Coronary artery (tissue), 2 donors: ENCODE measurements at regions not wholly inside any gene's neighbourhood (a gene's known extent, or its start where the extent isn't known, plus 50 kb on each side); places are given as distances from the start of the nearest gene placed in this dataset.

Experiments
- DNase-seq: peaks from one replicate; pipeline ENCODE4 v3.0.0-alpha.2; 2017; ENCODE audit warnings: low spot score
- H3K27ac ChIP-seq, 2 donors: fragments of 200-600 bp; sonication (generic); one replicate each; pipeline ENCODE4 v1.5.1; 2016 to 2019
- H3K4me3 ChIP-seq: fragments of 200-600 bp; sonication (generic); 2 replicates; pipeline ENCODE4 v1.5.1; 2016; ENCODE audit warnings: mild to moderate bottlenecking, moderate library complexity
- TF ChIP-seq, protein P1 (sequence below): fragments of 200-600 bp; sonication (generic); IDR thresholded peaks from one replicate; pipeline ENCODE4 v1.5.1; 2019; ENCODE audit warnings: antibody characterized with exemption

DNA sequence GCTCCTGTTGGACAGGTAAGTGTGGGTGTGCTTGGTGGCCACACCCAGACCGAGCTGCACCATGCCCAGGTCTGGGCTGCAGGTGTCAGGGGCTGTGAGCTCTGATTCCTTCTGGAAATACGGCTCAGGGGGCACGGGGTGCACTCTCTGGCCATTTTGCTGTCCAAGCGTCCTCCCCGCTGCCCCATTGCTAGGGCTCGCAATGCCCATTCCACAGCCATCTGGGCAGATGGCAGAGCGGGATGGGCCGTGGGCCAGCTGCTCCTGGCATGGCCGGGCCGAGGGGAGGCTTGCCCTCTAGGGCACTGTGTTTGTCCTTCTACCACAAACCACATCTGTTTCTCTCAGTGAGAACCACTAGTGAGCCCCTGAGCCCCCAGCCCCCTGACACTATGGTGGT lies 67.9 kb upstream of the RXRA start:
- Histone ChIP-seq H3K27ac (no peak overlapping the region), H3K4me3 (no peak overlapping the region)
- no peak for DNase-seq
- TF ChIP-seq, protein P1, sequence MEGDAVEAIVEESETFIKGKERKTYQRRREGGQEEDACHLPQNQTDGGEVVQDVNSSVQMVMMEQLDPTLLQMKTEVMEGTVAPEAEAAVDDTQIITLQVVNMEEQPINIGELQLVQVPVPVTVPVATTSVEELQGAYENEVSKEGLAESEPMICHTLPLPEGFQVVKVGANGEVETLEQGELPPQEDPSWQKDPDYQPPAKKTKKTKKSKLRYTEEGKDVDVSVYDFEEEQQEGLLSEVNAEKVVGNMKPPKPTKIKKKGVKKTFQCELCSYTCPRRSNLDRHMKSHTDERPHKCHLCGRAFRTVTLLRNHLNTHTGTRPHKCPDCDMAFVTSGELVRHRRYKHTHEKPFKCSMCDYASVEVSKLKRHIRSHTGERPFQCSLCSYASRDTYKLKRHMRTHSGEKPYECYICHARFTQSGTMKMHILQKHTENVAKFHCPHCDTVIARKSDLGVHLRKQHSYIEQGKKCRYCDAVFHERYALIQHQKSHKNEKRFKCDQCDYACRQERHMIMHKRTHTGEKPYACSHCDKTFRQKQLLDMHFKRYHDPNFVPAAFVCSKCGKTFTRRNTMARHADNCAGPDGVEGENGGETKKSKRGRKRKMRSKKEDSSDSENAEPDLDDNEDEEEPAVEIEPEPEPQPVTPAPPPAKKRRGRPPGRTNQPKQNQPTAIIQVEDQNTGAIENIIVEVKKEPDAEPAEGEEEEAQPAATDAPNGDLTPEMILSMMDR = no peak

DNA sequence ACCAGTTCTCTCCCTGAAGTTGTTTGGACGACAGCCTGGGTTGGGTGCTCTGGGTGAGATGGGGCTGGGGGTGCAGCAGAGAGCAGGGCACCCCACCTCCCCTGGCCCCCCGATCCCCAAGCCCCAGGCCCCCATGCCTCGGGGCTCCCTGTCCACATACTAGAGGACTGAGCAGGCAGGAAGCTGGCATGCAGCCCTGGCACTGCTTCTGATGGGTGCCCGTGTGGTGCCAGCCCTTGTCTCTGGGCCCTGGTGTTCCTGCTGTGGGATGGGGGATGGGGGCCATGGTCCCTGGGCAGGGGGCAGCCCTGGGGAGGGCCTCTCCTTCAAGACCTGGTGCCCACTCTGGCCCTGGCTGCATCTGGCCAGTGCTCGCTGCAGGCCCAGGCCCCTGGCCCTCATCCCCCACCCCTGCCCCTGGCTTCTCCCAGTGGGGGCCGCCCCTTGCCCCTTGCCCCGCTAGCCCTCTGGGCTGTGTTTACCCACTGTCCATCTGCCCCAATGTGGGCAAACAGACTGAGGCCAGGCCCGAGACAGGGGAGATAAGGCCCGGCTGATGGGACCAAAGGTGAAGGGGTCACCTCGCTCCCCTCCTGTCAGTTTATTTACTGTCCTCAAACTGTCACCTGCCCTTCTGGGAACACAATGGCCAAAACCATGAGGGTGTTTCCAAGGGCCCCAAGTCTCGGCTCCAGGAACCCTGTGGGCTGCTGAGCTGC lies 67.3 kb upstream of the RXRA start:
- Histone ChIP-seq H3K27ac (no peak overlapping the region), H3K4me3 (no peak overlapping the region)
- DNase-seq = no peak
- TF ChIP-seq, protein P1 = no peak

DNA sequence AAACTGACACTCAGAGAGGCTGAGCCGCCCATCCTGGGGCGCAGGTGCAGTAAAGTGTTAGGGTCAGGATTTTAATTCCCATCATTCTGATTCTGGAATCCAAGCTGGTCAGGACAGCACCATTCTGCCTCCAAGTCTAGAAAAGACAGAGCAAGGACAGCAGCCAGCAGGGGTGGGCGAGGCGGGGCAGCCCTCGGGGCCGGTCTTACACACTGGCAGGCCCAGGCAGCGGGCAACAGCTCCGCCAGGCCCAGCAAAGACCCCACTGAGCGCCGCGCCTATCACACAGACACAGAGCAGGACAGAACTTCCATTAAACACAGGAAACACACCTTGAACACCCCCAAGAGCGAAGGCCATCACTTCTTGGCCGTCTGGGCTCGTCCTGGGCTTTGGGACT lies 66.5 kb upstream of the RXRA start:
- TF ChIP-seq, protein P1 = no peak
- Histone ChIP-seq H3K4me3 (no peak overlapping the region), H3K27ac (no peak overlapping the region)
- no peak for DNase-seq

DNA sequence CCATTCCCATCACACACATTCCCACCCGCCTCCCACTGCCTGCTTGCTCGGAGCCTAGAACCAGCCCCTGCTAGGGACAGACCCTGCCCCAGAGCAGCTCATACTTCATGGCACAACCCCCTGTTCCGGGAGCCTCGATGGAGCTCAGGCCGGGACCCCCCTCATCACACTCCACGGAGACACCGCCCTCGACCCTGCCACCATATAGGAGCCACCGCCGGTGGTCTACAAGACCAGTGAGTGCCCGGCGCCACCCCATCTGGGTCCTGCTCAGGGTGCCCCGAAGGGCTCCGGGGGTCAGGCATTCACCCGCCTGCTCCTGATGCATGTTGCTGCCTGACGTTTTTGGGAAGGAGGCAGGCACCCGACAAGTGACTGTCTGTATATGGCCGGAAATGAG lies 65.5 kb upstream of the RXRA start:
- Histone ChIP-seq H3K4me3 (no peak overlapping the region), H3K27ac (no peak overlapping the region)
- DNase-seq = no peak
- TF ChIP-seq, protein P1 = no peak

DNA sequence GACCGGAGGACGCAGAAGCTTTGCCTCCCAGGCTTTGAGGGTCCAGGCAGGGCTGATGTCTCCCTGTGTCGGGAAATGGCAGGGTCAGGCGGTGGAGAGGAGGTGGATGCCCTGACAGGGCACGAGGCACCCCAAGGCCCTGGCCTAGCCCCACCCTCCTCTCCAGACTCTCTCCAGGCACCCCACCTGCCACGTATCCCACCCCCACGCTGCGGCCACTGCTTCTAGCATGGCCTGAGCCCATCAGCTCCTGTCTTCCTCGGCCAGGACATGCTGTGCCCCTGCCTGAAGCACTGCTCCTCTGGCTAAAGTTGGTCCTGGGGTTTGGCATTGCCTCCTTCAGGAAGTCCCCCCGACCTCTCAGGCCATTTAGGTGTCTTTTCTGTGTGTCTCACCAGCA lies 64.2 kb upstream of the RXRA start:
- no peak for DNase-seq
- Histone ChIP-seq H3K4me3 (no peak overlapping the region), H3K27ac (no peak overlapping the region)
- TF ChIP-seq, protein P1 = no peak

DNA sequence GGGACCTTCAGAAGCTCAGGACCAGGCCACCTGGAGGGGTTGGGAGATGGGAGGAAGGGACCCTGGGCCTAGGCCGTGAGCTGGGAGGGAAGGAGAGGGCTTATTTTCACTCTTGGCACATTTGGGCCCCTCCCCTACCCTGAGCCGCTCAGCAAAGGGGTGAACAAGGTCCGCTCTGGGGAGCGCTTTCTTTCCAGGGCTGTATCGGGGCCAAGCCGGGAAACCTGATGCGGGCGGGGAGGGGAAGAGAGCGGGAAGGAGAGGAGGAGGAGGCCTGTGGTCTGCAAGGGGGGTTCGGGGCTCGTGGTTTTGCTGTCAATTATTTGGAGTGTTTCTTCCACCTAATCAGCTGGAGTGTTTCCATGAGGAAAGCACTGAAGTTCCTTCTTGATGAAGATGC lies 62.7 kb upstream of the RXRA start:
- DNase-seq = no peak

DNA sequence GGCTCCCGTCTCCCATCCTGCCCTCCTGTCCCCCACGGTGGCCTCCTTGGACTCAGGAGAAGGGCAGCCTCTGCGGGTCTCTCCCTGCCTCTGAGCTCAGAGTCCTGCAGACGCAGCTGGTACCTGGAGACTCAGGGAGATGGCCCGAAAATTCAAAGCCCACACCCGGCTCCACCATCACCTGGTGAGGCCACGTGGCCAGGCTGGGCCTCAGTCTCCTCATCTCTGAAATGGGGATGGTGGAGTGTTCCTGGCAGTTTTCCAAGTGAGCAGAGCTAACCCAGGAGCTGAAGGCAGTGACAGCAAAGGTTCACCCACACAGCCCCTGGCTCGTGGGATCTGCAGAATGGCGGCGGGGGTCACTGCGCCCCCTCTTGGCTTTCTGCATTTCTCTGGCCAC lies 62.1 kb upstream of the RXRA start:
- TF ChIP-seq, protein P1 = no peak
- Histone ChIP-seq H3K4me3 (no peak overlapping the region), H3K27ac (no peak overlapping the region)
- DNase-seq = no peak

More for the DNA sequence above, 62.7 kb upstream of the RXRA start:
- TF ChIP-seq, protein P1 = no peak
- Histone ChIP-seq H3K27ac (no peak overlapping the region), H3K4me3 (no peak overlapping the region)
